ENCODE measurements at regions not wholly inside any gene's neighbourhood (a gene's known extent, or its start where the extent isn't known, plus 50 kb on each side); places are given as distances from the start of the nearest gene placed in this dataset.

DNA sequence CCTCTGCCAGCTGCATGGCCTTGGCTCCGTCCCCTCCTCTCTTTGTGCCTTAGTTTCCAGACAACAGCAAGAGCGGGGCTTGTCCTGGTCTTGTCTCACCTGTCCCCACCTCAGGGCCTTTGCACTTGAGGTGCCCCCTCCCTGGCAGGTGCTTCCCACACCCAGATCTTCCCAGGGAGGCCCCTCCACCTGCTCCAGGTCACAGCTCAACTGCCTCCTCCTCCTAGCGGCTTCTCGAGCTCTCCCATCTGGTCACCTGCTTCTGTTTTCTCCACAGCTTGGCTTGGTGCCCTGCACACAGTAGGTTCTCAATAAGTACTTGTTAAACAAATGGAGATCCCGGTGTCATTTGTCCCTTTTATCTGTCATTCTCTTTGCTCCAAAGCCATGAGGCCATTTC is 64.3 kb upstream of the ZNF716 start:
- TF ChIP-seq, protein P1, sequence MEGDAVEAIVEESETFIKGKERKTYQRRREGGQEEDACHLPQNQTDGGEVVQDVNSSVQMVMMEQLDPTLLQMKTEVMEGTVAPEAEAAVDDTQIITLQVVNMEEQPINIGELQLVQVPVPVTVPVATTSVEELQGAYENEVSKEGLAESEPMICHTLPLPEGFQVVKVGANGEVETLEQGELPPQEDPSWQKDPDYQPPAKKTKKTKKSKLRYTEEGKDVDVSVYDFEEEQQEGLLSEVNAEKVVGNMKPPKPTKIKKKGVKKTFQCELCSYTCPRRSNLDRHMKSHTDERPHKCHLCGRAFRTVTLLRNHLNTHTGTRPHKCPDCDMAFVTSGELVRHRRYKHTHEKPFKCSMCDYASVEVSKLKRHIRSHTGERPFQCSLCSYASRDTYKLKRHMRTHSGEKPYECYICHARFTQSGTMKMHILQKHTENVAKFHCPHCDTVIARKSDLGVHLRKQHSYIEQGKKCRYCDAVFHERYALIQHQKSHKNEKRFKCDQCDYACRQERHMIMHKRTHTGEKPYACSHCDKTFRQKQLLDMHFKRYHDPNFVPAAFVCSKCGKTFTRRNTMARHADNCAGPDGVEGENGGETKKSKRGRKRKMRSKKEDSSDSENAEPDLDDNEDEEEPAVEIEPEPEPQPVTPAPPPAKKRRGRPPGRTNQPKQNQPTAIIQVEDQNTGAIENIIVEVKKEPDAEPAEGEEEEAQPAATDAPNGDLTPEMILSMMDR (IDR thresholded peaks at IDR 0.05 in 4 of 5, conservative IDR thresholded peaks at IDR 0.05 in 1 of 5): no peak
- no peak for TF ChIP-seq POLR2A (IDR thresholded peaks at IDR 0.05)

Measured in gastrocnemius medialis (tissue), 4 donors.